IPS DF 4.7 (cell line): ENCODE measurements at regions not wholly inside any gene's neighbourhood (a gene's known extent, or its start where the extent isn't known, plus 50 kb on each side); places are given as distances from the start of the nearest gene placed in this dataset.
"Not testable (repeated sequence)": the region's sequence is repeated elsewhere in the genome, so short reads cannot be mapped to it uniquely, and the experiment has no call there.

Experiments
- DNase-seq: peaks from one replicate; pipeline ENCODE4 v3.0.0-alpha.2; 2013; ENCODE audit warnings: low spot score; ENCODE audit errors: extremely low read depth

DNA sequence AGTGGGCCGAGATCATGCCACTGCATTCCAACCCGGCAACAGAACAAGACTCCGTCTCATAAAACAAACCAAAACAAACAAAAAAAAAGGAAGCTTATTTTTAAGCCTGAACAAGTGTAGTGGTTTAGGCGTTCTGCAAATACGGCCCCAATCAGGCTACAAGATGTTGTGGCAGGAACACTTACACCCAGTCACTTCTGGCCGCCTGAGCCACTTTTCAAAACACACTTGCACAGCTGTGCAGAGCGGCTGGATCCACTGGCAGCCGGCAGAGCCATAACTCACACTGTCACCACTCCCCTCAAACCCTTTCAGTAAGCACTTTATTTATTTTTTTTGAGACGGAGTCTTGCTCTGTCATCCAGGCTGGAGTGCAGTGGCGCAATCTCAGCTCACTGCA, 81.0 kb upstream of the FRG2C start:
- not testable (repeated sequence) for DNase-seq

DNA sequence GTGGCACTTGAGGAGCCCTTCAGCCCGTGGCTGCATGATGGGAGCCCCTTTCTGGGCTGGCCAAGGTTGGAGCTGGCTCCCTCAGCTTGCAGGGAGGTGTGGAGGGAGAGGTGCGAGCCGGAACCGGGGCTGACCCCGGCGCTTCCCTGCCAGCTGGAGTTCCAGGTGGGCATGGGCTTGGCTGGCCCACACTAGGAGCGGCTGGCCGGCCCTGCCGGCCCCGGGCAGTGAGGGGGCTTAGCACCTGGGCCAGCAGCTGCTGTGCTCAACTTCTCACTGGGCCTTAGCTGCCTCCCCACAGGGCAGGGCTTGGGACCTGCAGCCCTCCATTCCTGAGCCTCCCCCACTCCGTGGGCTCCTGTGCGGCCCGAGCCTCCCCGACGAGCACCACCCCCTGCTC, 76.4 kb upstream of the FRG2C start:
- not testable (repeated sequence) for DNase-seq

DNA sequence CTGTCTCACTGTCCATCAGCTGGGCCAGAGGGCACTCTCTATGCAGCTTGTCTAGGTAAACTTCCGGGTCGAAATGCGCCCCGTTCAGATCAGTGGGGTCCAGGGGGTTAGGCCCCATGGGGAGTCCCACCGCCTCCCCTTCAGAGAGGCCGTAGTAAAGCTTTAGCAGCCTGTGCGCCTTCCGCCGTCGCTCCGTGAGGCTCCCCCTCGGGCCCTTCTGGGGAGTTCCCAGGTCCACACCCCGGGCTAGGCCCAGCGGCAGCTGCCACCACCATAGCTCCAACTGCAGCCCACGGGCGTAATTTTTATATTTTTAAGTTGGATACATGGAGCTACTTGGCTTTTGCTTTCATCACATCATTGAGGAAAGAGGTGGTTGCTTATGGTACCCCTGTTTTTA, 73.7 kb upstream of the FRG2C start:
- DNase-seq = not testable (repeated sequence)

DNA sequence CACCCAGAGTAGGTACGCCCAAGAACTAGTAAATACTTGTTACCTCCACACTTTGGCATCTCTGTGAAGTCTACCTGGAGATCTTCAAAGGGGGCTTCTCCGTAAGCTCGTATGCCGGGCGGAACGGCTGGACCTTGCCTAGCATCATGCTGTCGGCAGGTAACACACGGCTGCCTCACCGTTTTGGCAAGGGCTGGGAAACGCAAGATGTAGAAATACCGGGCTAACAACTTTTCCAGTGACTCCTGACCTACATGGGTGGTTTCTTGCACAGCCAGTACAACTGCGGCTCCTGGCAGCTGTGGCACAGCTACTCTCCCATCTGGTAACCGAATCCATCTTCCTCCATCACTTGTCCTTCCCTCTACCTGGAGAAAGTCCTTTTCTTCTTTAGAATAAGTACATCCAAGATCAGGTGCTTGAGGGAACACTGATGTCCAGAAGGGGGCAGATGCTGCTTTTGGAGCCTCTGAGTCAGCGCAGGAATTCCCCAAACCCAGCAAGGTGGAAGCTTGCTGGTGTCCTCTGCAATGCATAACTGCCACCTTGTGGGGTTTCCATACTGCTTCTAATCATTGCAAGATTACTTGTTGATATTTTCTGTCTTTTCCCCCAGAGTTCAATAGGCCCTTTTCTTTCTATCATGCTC, 59.7 kb upstream of the FRG2C start:
- DNase-seq = not testable (repeated sequence)

- DNase-seq = not testable (repeated sequence)
Observed at GRCh38 chr3:75607996-75608395, 56.1 kb upstream of the FRG2C start.

DNA sequence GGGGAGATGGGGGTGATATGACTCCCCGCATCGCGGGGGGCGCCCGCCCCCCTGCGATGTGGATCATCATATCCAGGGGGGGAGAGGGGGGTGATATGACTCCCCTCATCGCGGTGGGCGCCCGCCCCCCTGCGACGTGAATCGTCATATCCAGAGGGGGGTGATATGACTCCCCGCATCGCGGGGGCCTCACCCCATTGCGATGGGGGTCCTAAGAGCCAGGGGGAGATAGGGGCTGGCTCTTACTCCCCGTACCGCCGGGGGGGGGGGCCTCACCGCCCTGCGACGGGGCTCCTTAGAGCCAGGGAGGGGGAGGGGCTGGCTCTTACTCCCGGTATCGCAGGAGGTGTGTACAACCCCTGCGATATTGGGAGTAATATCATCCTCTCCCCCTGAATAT, 54.5 kb upstream of the FRG2C start:
- not testable (repeated sequence) for DNase-seq

GRCh38 chr3:75610773-75611172, 53.4 kb upstream of the FRG2C start:
- no peak for DNase-seq

GRCh38 chr3:75611724-75612460, 52.2 kb upstream of the FRG2C start:
- not testable (repeated sequence) for DNase-seq
